A549 (cell line): ENCODE measurements at regions not wholly inside any gene's neighbourhood (a gene's known extent, or its start where the extent isn't known, plus 50 kb on each side); places are given as distances from the start of the nearest gene placed in this dataset.

Experiments
- ATAC-seq, 2 experiments: fragments of 200-7000 bp in 1 of 2; fragments of >200 bp in 1 of 2; cut with Nextera tagmentation in 1 of 2; cut with Tn5 transposase in 1 of 2; 3 replicates each; pipeline versions ENCODE4 v1.8.0 to v1.9.1; 2018 to 2020; ENCODE audit warnings: mild to moderate bottlenecking in 1 of 2, moderate library complexity in 1 of 2
- CTCF ChIA-PET: fragments of 300-600 bp; sonication (Branson Sonifier 250); formaldehyde crosslinking; extraction: SDS; loops from one replicate; lab custom pipeline; 2021; ENCODE audit warnings: antibody characterized with exemption, inconsistent platforms; lab: Yijun Ruan, JAX
- POLR2A ChIA-PET: fragments of 350-600 bp; formaldehyde crosslinking; extraction: SDS; loops from one replicate; lab custom pipeline; 2021; ENCODE audit warnings: antibody characterized with exemption, inconsistent platforms; lab: Yijun Ruan, JAX
- DNase-seq, 2 experiments: peaks; one replicate each; pipeline versions ENCODE4 v3.0.0 to v3.0.0-alpha.2; 2011 to 2016; ENCODE audit warnings: low read depth in 1 of 2, low spot score in 1 of 2
- FAIRE-seq: peaks from 2 replicates; lab custom pipeline; 2011; peaks lifted over from hg19 to GRCh38; lab: Jason Lieb, UNC
- H3K27ac ChIP-seq, 2 experiments: fragments of >200 bp; sonication (Bioruptor Twin); formaldehyde crosslinking; 3 replicates each; pipeline ENCODE4 v1.5.1; 2016 to 2017
- H3K4me1 ChIP-seq: fragments of >200 bp; sonication (Bioruptor Twin); formaldehyde crosslinking; 3 replicates; pipeline ENCODE4 v1.6.1; 2016
- H3K4me2 ChIP-seq: fragments of >200 bp; sonication (Bioruptor Twin); formaldehyde crosslinking; 3 replicates; pipeline ENCODE4 v1.6.1; 2016
- H3K4me3 ChIP-seq: fragments of >200 bp; sonication (Bioruptor Twin); formaldehyde crosslinking; 3 replicates; pipeline ENCODE4 v1.5.1; 2016
- H3K9me3 ChIP-seq: fragments of >200 bp; sonication (Bioruptor Twin); formaldehyde crosslinking; 3 replicates; pipeline ENCODE4 v1.6.1; 2016
- BCL3 ChIP-seq: fragments of >200 bp; sonication (Bioruptor Twin); formaldehyde crosslinking; IDR thresholded peaks from 3 replicates; pipeline ENCODE4 v1.6.1; 2016
- BHLHE40 ChIP-seq: IDR thresholded peaks from 2 replicates; pipeline ENCODE4 v1.6.1; 2012; ENCODE audit warnings: low read depth, low read length, inconsistent platforms
- ELK1 ChIP-seq: fragments of 150-350 bp; IDR thresholded peaks from 2 replicates; pipeline ENCODE4 v1.6.1; 2014; ENCODE audit warnings: low read depth, mild to moderate bottlenecking, low read length
- EP300 ChIP-seq, 2 experiments: fragments of >200 bp; sonication (Bioruptor Twin); formaldehyde crosslinking; IDR thresholded peaks; 2 replicates in 1 of 2; 3 replicates in 1 of 2; pipeline ENCODE4 v1.6.1; 2016 to 2017
- GATA3 ChIP-seq: IDR thresholded peaks from 2 replicates; pipeline ENCODE4 v1.6.1; 2012; ENCODE audit warnings: borderline replicate concordance
- HMGXB4 ChIP-seq: fragments of 250-450 bp; sonication (Bioruptor Pico); IDR thresholded peaks from 2 replicates; pipeline ENCODE4 v1.5.0; 2021; ENCODE audit warnings: mild to moderate bottlenecking, moderate library complexity, borderline replicate concordance
- HOXB13 ChIP-seq: fragments of 250-450 bp; sonication (Bioruptor Pico); IDR thresholded peaks from 2 replicates; pipeline ENCODE4 v1.5.0; 2020; ENCODE audit warnings: low read depth, mild to moderate bottlenecking, moderate library complexity
- JUNB ChIP-seq: fragments of >200 bp; sonication (Bioruptor Twin); formaldehyde crosslinking; IDR thresholded peaks from 2 replicates; pipeline ENCODE4 v1.6.1; 2016
- KDM5A ChIP-seq: fragments of 200-600 bp; sonication (generic); IDR thresholded peaks from 2 replicates; pipeline ENCODE4 v1.6.1; 2016; ENCODE audit warnings: antibody characterized with exemption, mild to moderate bottlenecking
- MAX ChIP-seq: IDR thresholded peaks from 2 replicates; pipeline ENCODE4 v1.6.1; 2012
- MAZ ChIP-seq: fragments of 150-350 bp; IDR thresholded peaks from 2 replicates; pipeline ENCODE4 v1.6.1; 2014; ENCODE audit warnings: antibody characterized with exemption, low read depth, low read length, borderline replicate concordance
- NFE2L2 ChIP-seq: fragments of 150-350 bp; conservative IDR thresholded peaks from 2 replicates; pipeline ENCODE4 v1.6.1; 2014; ENCODE audit warnings: low read length
- NPAS2 ChIP-seq: fragments of 250-450 bp; sonication (Bioruptor Pico); IDR thresholded peaks from 2 replicates; pipeline ENCODE4 v1.8.0; 2022; ENCODE audit warnings: mild to moderate bottlenecking, moderate library complexity, borderline replicate concordance
- RAD21 ChIP-seq, 2 experiments: fragments of >200 bp in 1 of 2; sonication (Bioruptor Twin) in 1 of 2; formaldehyde crosslinking in 1 of 2; IDR thresholded peaks in 1 of 2; conservative IDR thresholded peaks in 1 of 2; 2 replicates in 1 of 2; 3 replicates in 1 of 2; pipeline ENCODE4 v1.6.1; 2012 to 2018; ENCODE audit warnings: inconsistent platforms in 1 of 2
- RARB ChIP-seq: fragments of 250-450 bp; sonication (Bioruptor Pico); IDR thresholded peaks from 2 replicates; pipeline ENCODE4 v1.8.0; 2021; ENCODE audit warnings: mild to moderate bottlenecking, moderate library complexity
- RNF2 ChIP-seq: fragments of 200-600 bp; sonication (generic); IDR thresholded peaks from 2 replicates; pipeline ENCODE4 v1.6.1; 2016; ENCODE audit warnings: low read depth, mild to moderate bottlenecking, antibody characterized with exemption, moderate library complexity, borderline replicate concordance
- SREBF2 ChIP-seq: fragments of 450-650 bp; IDR thresholded peaks from 2 replicates; pipeline ENCODE4 v1.6.1; 2014; ENCODE audit warnings: mild to moderate bottlenecking, moderate library complexity
- USF2 ChIP-seq: fragments of 450-650 bp; IDR thresholded peaks from 2 replicates; pipeline ENCODE4 v1.6.1; 2014; ENCODE audit warnings: antibody characterized with exemption
- ZC3H11A ChIP-seq: fragments of 450-650 bp; IDR thresholded peaks from 2 replicates; pipeline ENCODE4 v1.6.1; 2014; ENCODE audit warnings: antibody characterized with exemption, mild to moderate bottlenecking
- WGBS: methylation state at CpG from one replicate; pipeline ENCODE4 v1.1.6; 2017; ENCODE audit errors: missing lambda C conversion rate; 5-methylcytosine and 5-hydroxymethylcytosine counted together

GRCh38 chr9:22622815-22623214, 176.2 kb downstream of the DMRTA1 start:
- no peak for TF ChIP-seq HMGXB4
- no peak for TF ChIP-seq NPAS2 (CRISPR knock-in tag)
- no peak for TF ChIP-seq RNF2
- TF ChIP-seq NFE2L2 = no peak
- TF ChIP-seq RAD21 (conservative IDR thresholded peaks at IDR 0.05 in 1 of 2, IDR thresholded peaks at IDR 0.05 in 1 of 2) = no peak
- no peak for TF ChIP-seq ZC3H11A
- no peak for TF ChIP-seq ELK1
- no peak for TF ChIP-seq USF2
- TF ChIP-seq EP300 (IDR thresholded peaks at IDR 0.05) = no peak
- no peak for TF ChIP-seq RARB (CRISPR knock-in tag)
- TF ChIP-seq GATA3 = no peak
- TF ChIP-seq MAX = no peak
- Histone ChIP-seq H3K4me2 (no peak overlapping the region), H3K9me3 (no peaks in the 10 kb centered on the region), H3K4me3 (no peak overlapping the region), H3K27ac (no peak overlapping the region), H3K4me1 (no peaks in the 10 kb centered on the region)
- CTCF ChIA-PET = no interaction called here
- WGBS = 50% methylated on average over 1 of the region's 1 CpG
- POLR2A ChIA-PET = no interaction called here
- FAIRE-seq (no peak), DNase-seq (no peak), ATAC-seq (no peak)

- Histone ChIP-seq H3K9me3 (no peaks in the 10 kb centered on the region), H3K4me1 (no peaks in the 10 kb centered on the region), H3K4me2 (no peak overlapping the region), H3K27ac (no peak overlapping the region), H3K4me3 (no peak overlapping the region)
- WGBS = 52% methylated on average over 3 of the region's 3 CpGs
- ChIA-PET POLR2A (no interaction called here), CTCF (no interaction called here)
- TF ChIP-seq JUNB (no peak), SREBF2 (no peak), MAZ (no peak), ZC3H11A (no peak), BHLHE40 (no peak), KDM5A (no peak), BCL3 (no peak), HMGXB4 (no peak), HOXB13 (CRISPR knock-in tag) (no peak)
- no peak for FAIRE-seq
- no peak for DNase-seq
- no peak for ATAC-seq
Observed at GRCh38 chr9:22623236-22623635, 176.6 kb downstream of the DMRTA1 start.
